ENCODE measurements at regions not wholly inside any gene's neighbourhood (a gene's known extent, or its start where the extent isn't known, plus 50 kb on each side); places are given as distances from the start of the nearest gene placed in this dataset.
"Not testable (repeated sequence)": the region's sequence is repeated elsewhere in the genome, so short reads cannot be mapped to it uniquely, and the experiment has no call there.

- DNase-seq (ENCODE audit: low read depth) (no peak), FAIRE-seq (no peak)
- Histone ChIP-seq H3K4me3 (ENCODE audit: low read depth, low read length) (no peak overlapping the region), H3K27me3 (ENCODE audit: control insufficient read depth, insufficient read depth, low read length) (no peaks in the 10 kb centered on the region), H3K36me3 (ENCODE audit: control insufficient read depth, insufficient read depth, low read length) (no peaks in the 10 kb centered on the region)
- no peak for TF ChIP-seq CTCF (IDR thresholded peaks at IDR 0.05; ENCODE audit: insufficient read depth, low read length, severe bottlenecking)
These were observed 99.7 kb downstream of the ATXN3L start for GRCh38 chrX:13219991-13220764.

GRCh38 chrX:13218758-13219157, 101.1 kb downstream of the ATXN3L start:
- no peak overlapping the region for H3K4me3 ChIP-seq (ENCODE audit: low read depth, low read length)
- no peaks in the 10 kb centered on the region for H3K36me3 ChIP-seq (ENCODE audit: control insufficient read depth, insufficient read depth, low read length)
- no peak for FAIRE-seq
- H3K27me3 ChIP-seq (ENCODE audit: control insufficient read depth, insufficient read depth, low read length), result no peaks in the 10 kb centered on the region
- TF ChIP-seq CTCF (IDR thresholded peaks at IDR 0.05; ENCODE audit: insufficient read depth, low read length, severe bottlenecking), result no peak
- no peak for DNase-seq (ENCODE audit: low read depth)

DNA sequence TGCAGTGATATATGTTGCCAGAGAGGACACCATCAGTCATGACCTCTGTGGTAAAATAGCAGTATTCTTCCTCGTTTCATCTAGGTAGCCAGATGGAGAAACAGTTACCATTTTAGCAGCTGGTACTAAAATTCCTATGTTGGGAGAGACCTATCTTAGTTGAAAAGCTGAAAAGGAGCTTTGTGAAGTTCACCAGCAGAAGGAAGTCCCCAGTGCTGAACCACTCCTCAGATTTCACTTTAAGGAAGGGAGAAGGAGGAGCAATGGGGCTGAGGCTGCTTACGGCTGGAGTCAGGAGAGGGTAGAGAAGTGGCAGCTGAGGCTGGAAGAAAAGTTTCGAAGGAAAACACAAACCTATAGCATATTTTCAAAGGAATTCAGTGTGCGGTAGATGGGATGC, 103.7 kb downstream of the ATXN3L start:
- Histone ChIP-seq H3K4me3 (ENCODE audit: low read depth, low read length) (no peak overlapping the region), H3K36me3 (ENCODE audit: control insufficient read depth, insufficient read depth, low read length) (no peaks in the 10 kb centered on the region), H3K27me3 (ENCODE audit: control insufficient read depth, insufficient read depth, low read length) (no peaks in the 10 kb centered on the region)
- TF ChIP-seq CTCF (IDR thresholded peaks at IDR 0.05; ENCODE audit: insufficient read depth, low read length, severe bottlenecking), result no peak
- DNase-seq (ENCODE audit: low read depth) (no peak), FAIRE-seq (no peak)

GRCh38 chrX:13215729-13216128, 104.1 kb downstream of the ATXN3L start:
- no peak for TF ChIP-seq CTCF (IDR thresholded peaks at IDR 0.05; ENCODE audit: insufficient read depth, low read length, severe bottlenecking)
- H3K4me3 ChIP-seq (ENCODE audit: low read depth, low read length), result no peak overlapping the region
- H3K36me3 ChIP-seq (ENCODE audit: control insufficient read depth, insufficient read depth, low read length), result no peaks in the 10 kb centered on the region
- H3K27me3 ChIP-seq (ENCODE audit: control insufficient read depth, insufficient read depth, low read length), result no peaks in the 10 kb centered on the region
- DNase-seq (ENCODE audit: low read depth) (no peak), FAIRE-seq (no peak)

DNA sequence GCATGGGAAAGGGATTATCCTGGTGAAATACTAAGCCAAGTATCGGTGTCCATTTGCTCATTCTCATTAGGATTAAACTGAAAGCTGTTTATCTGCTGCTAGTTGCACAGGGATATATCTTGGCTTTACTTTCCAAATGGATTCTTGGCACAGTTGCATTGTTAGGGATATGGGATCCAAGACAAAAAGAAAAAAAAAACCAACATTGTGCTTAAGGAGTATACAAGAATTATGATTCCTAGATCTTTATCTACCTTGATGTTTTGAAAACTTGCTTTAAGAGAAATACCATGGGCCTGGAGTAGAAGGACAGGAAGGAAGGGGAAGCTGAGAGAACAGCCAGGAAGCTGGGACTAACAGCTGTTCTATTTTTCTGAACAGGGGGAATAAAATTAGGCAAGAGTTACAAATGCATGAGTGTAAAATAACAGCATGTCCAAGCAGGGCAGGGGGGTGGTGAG, 107.6 kb downstream of the ATXN3L start:
- Histone ChIP-seq H3K27me3 (ENCODE audit: control insufficient read depth, insufficient read depth, low read length) (no peaks in the 10 kb centered on the region), H3K36me3 (ENCODE audit: control insufficient read depth, insufficient read depth, low read length) (no peaks in the 10 kb centered on the region), H3K4me3 (ENCODE audit: low read depth, low read length) (no peak overlapping the region)
- FAIRE-seq (no peak), DNase-seq (ENCODE audit: low read depth) (no peak)
- no peak for TF ChIP-seq CTCF (IDR thresholded peaks at IDR 0.05; ENCODE audit: insufficient read depth, low read length, severe bottlenecking)

DNA sequence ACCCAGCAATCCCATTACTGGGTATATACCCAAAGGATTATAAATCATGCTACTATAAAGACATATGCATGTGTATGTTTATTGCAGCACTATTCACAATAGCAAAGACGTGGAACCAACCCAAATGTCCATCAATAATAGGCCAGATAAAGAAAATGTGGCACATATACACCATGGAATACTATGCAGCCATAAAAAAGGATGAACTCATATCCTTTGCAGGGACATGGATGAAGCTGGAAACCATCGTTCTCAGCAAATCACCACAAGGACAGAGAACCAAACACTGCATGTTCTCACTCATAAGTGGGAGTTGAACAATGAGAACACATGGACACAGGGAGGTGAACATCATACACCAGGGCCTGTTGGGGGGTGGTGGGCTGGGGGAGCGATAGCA, 109.7 kb downstream of the ATXN3L start:
- not testable (repeated sequence) for H3K36me3 ChIP-seq (ENCODE audit: control insufficient read depth, insufficient read depth, low read length); DNase-seq (ENCODE audit: low read depth); H3K27me3 ChIP-seq (ENCODE audit: control insufficient read depth, insufficient read depth, low read length); FAIRE-seq; H3K4me3 ChIP-seq (ENCODE audit: low read depth, low read length)

DNA sequence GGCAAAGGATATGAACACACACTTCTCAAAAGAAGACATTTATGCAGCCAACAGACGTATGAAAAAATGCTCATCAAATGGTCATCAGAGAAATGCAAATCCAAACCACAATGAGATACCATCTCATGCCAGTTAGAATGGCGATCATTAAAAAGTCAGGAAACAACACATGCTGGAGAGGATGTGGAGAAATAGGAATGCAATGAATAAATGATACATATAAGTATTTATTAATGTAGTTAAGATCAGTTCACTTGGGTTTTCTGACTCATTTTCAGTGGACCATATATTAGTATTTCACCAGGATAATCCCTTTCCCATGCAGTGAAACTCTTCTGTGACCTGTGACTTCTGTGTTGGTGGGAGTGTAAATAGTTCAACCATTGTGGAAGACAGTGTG, 110.1 kb downstream of the ATXN3L start:
- not testable (repeated sequence) for H3K27me3 ChIP-seq (ENCODE audit: control insufficient read depth, insufficient read depth, low read length); DNase-seq (ENCODE audit: low read depth); H3K4me3 ChIP-seq (ENCODE audit: low read depth, low read length); FAIRE-seq; H3K36me3 ChIP-seq (ENCODE audit: control insufficient read depth, insufficient read depth, low read length)
